HG03575 (cell line): ENCODE measurements at regions not wholly inside any gene's neighbourhood (a gene's known extent, or its start where the extent isn't known, plus 50 kb on each side); places are given as distances from the start of the nearest gene placed in this dataset.

Experiments used
- ATAC-seq: cut with Tn5 transposase; IDR thresholded peaks from one replicate; pipeline ENCODE4 v1.9.1; 2021; ENCODE audit not compliant: unreplicated experiment, insufficient number of reproducible peaks, low FRiP score; ENCODE audit errors: extremely low read depth

DNA sequence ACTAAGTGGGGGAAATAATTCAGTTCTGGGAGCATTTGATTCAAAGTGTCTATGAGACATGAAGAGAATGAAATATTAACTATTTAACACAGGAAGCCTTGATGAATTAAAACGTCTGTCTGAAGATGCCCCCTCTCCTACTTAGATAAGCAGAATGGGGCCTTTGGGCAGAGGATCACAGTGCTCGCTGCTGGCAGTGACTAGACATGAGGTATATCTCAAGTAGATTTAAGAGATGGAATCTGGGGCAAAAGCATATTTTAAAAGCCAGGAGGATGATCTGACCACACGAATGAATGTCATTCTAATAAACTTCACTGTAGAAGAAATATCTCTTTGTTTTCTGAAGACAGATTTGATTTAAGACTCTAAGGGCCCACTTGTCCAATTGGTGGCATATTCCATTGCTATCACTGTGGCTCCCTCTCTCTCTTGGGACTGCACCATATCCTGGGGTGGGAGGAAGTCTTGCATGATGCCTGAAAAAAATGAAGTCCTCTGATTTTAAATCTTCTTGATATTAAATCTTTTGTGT, 254.0 kb downstream of the MAN2A1 start:
- no peak for ATAC-seq

DNA sequence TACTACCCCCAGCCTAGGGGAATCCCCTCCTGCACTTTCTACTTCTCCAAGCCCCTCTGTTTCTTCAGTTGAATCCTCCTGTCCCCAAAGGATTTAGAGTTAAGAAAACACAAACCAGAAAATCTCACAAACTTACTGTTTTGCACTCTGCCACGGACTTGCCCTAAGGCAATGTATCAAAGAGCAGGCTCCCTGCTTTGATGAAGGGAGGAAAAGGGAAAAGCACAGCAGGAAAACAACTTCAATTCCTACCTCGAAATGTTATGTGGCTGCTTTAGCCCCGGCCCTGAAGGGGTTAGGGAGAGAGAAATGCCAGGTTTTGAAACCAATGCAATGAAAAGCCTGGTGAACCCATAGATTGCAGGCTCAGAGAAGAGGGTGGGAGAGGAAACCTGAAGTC, 254.7 kb downstream of the MAN2A1 start:
- no peak for ATAC-seq

DNA sequence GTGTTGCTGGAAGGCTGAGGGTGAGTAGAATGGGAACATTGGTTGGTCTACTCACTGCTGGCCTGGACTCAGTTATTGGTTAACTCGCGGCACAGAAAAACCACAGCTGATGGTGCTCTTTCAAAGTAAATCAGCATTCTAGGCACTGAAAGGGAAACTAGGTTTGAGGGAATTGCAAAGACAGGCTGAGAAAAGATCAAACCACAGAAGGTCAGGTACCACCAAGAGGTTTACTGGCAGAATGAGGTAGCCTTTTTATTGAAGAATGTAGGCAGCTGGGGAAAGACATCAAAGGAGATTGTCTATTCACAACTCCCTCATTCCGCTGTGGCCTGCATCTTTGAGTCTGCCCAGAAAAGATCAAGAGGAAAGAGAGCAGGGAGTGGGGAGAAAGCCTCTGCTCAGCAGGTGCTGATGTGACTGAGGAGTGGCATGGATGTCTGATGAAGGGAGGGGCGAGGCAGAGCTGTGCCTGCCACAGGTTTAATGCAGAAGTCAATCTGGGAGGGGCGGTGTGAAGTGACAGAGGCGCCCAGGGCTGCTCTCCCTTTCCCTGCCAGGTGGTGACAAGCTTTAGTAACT, 255.5 kb downstream of the MAN2A1 start:
- ATAC-seq = no peak

DNA sequence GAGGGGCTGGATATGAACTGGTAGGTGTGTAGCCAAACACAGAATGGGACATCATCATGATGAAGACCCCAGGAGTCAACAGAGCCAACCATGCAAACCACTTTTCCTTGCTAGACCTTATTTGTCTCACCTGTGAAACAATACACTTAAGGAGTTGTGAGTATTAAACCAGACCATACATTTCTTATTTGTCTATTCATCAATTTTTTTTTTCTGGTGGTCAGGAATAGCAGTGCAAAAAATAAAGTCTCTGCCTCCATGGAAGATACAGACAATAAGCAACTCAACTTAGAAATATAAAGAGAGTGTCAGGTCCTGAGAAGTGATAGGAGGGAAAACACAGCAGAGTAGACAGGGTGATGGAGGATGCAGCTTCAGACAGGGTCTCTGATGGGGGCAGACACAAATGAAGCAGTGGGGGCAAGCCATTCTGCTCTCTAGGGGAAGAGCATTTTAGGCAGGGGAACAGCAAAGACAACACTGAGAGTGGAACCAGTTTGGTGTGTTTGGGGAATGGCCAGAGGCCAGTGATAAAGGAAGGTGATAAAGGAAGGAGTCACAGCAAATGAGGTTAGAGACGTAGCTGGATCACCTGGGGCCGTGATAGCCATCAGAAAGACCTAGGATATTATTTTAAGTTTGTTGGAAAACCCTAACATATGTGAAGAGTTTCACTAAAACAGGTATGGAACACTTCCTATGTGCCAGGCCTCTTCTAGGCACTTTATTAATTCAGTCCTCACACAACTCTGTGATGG, 256.2 kb downstream of the MAN2A1 start:
- no peak for ATAC-seq

DNA sequence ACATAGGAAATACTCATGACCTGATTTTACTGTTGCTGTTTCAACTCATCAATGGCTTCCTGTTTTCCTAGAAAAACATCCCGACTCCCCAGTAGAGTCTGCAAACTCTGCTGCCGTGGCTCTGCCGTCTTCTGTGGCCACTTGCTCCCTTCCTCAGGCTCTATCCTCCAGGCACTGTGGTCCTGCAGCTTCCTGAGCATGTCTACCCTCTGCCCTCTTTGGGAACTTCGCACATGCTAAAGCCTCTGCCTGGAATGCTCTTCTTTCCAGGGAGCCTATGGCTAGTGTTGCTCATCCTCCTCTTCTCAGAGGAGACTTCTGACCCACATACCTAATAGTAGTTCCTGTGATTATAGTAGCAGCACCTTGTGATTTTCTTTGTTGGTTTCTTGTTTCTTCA, 256.9 kb downstream of the MAN2A1 start:
- no peak for ATAC-seq

DNA sequence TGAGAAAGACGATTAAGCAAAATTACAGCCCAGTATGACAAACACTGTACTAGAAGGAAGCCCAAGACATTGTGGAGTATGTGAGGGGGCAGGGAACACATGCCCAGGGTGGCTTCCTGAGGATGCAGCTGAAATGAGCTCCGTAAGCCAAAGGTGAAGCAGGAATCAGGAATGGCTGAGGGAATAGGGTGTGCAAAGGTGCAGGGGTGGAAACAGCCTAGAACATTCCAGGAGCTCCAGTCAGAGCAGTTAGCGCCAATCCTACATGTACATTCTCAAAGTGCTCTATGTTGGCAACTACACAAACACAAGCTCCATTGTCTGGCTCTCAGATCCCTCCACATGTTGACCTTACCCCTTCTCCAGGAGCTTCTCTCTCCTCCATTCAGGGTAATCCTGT, 257.9 kb downstream of the MAN2A1 start:
- ATAC-seq = no peak

DNA sequence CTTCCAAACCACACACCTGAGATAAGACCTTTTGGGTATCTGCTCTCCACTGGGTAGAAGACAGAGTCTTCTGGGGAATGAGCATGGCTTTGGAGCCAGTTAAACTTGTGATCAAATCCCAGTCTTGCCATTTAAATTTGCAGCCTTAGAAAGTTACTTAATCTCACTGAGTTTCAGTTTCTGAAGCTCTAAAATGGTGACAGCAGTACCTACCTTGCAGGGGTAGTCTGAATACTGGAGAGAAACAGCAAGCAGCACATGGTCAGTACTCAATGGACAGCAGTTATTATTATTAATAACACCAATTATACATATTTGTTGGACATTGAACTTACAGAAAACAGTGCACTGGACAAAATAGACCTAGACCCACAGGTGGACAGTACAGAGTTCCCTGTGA, 260.9 kb downstream of the MAN2A1 start:
- no peak for ATAC-seq

DNA sequence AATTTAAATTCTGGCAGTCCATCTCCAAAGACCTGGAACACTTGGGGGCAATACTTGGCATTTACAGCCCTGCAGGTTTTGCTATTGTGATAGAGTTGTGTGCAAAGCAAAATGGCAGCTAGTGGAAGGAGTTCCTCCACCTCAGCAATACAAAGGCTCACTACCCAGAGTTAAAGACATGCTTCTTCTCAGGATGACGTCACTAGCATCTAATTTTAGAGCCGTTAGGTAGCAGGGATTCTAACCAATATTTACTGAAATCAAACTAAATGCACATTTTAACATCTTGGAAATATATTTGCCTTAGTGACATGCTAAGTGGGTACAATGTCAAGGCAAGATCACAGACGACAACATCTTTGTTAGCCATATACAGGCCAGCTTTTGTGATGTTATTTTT, 261.6 kb downstream of the MAN2A1 start:
- ATAC-seq = no peak

DNA sequence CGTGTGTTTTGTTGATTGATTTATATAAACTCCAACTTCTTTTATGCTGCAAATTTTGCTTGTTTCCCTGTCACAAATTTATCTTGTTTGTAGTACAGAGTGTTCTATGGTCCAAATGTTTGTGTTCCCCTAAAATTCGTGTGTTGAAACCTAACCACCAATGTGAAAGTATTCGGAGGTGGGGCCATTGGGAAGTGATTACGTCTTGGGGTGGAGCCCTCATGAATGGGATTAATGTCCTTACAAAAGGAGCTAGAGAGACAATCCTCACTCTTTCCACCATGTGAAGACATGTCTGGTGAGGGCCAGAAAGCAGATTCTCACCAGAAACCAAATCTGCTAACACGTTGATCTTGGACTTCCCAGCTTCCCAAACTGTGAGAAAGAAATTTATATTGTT, 262.0 kb downstream of the MAN2A1 start:
- ATAC-seq = no peak

DNA sequence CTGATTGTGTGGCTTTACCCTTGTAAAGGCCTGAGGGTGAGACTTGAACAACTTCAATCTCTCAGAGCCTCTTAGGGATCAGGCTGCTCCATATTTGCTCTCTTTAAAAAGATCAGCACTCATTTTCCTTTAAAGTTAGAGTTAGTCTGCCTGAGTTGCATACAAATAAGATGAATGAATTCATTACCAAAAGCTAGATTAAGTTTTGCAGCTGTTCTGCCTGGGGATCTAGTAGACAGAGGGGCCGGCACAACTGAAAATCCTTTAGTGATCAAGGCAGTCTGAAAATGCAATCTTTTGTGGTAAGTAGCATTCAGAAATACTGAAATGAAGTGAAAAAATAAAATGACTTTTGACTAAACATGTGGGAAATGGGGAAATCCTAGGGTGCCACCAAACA, 264.0 kb downstream of the MAN2A1 start:
- ATAC-seq = no peak

DNA sequence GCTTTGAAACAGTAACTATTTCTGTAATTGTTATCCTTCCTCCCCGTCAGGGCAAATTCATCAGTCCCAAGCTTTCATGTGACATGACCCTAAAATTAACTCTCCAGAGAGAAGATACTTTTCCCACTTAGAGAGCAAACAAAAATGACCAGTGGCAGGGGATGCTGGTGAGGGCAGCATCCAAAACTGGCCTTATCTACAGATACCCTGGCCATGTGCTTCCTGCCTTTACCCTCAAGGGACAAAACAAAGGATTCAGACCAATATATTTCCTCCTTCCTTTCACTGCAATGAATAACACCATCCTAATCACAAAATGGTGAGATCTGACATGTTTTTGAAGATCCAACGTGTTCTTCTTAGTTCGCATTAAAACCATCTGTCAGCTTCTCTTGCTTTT, 267.2 kb downstream of the MAN2A1 start:
- ATAC-seq = no peak

DNA sequence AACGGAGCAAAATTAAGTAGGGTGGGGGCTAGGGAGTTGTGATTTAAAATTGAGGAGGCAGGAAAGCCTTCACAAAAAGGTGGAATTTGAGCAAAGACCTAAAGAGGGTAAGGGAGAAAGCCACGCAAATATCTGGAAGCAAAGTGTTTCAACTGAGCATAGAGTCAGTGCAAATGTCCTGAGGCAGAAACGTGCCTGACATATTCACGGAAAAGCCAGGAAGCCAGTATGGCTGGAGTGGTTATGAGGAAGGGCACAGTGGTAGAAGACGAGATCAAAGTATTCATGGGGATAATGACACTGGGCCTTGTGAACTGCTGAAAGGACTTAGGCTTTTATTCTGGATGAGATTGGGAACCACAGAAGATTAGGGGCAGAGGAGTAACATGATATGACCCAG, 268.4 kb downstream of the MAN2A1 start:
- no peak for ATAC-seq

DNA sequence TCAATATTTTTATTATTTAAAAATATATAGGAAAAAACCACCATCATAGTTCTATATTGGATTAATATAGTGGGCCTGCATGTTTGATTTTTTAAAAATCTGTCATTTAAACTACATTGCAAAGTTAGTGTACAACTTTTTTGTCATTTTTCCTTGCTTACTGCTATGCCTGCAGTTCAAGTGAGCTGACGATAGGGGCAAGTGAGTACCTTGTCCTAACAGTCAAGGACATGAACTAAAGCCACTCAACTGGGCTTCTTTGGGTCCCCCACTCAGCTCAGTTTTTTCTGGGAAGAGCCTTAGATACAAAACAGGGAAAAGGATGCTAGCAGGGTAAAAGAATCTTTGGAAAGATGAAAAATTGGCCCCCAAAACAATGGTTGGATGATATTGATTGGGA, 269.9 kb downstream of the MAN2A1 start:
- ATAC-seq = no peak

DNA sequence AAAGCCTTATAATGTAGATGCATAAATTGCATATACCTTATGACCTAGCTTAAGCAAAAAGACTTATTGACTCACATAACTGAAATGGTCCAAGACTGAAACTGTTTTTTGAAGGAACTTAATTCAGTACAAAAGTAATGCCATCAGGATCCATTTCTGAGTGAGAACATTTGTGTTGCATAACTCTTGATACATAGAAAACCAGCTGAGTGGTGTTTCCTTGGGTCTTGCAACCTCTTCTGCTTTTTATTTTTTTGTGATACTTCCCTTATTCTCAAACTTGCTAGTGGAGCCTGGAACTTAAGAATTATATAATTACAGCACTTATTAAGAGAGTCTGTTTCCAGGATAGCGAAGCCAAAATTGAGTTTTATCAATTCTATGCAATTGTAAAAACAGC, 272.0 kb downstream of the MAN2A1 start:
- ATAC-seq = no peak

DNA sequence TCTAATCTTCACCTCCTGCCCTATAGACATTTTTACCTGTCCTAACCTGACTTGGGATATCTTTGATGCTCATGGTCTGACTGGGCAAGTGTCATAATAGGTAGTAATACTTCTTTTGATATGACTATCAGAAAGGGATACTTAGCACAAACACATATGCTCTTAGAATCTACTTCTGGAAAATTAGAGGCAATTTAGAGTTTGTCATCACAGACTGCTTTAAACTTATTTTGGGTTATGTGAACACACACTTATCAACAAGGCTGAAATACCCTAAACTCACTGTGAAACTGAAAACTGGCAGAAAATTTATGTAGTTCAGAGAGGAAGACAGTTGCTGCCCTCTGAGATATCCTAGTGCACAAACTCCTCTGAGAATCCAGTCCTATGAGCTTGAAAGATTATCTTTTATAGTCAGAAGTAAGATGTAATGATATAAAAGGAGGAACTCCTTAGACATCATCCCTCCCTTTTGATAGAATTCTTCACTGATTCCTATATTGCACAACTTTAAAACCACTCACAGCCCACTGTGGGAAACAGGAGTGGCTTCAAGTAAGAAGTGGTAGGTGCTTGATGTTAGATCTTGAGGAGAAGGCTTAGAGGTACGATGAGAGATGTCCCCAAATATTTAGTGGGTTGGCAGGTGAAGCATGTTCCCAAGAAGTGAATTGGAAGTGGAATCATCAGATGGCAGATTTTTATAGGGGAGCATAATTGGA, 273.3 kb downstream of the MAN2A1 start:
- no peak for ATAC-seq

DNA sequence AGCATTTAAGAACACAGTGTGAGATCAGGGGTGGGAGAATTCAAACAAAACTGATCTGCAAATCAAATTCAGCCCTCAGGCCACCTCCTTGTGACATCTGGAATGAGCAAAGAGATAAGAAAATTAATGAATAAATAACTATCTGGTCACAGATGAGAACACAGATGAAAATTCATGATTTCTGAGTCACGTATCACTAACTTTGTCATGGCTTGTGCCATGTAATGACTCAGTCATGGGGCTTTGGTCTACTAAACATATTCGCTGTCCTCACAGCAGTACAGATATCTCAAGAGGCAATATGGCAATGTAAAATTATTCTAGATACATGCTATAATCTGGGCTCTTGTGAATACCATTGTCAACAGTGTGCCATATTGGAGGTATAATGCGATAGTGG, 274.4 kb downstream of the MAN2A1 start:
- ATAC-seq = no peak

DNA sequence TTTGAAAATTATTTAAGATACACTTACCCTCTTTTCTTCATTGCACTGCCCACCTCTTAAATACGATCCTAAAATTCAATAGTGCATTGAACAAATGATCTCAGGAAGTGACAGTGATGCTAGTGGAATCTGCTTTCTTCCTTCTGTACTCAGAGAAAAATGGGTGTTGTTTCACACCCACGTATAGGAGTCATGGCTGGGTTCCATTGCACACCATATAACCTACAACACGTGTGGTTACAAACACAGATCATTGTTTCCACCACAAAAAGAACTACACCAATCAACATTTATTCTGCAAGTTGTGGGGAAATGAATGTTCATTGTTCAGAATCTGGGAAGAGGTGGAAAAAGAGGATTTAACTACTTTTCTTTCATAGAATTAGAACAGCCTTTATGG, 275.9 kb downstream of the MAN2A1 start:
- ATAC-seq = no peak

DNA sequence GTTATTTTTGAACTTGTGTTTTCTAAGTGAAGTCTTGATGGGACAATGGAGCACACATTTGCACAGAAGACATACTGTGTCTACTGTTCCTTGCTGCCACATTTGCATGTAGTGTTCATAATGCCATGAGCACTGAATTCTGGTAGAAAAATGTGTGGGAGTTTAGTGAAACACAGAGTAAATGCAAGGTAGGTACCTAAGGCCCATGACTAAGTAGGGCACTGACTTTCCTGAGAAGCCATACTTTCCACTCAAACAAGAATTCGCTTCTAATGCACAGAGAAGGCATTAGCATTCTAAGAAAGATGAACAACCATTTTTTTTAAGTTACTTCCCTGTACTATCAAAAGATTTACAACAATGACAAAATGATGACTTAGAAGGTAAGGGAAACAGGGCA, 282.2 kb downstream of the MAN2A1 start:
- no peak for ATAC-seq

DNA sequence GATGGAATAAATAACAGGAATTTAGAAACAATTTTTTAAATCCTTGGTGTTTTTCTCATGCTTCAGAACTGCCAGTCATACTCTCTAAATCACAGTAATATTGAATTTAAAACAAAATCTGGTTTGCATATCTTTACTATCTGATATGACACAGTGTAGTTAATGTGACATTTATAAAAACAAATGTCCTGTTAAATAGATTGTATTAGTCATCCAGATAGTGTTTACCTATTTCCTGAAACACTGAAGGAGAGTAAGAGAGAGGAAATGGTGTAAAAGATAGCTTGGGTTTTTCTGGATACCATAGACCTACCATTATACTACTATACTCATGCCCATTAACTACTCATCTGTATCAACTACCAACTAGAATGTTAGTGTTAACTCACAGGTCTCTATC, 292.3 kb downstream of the MAN2A1 start:
- no peak for ATAC-seq

DNA sequence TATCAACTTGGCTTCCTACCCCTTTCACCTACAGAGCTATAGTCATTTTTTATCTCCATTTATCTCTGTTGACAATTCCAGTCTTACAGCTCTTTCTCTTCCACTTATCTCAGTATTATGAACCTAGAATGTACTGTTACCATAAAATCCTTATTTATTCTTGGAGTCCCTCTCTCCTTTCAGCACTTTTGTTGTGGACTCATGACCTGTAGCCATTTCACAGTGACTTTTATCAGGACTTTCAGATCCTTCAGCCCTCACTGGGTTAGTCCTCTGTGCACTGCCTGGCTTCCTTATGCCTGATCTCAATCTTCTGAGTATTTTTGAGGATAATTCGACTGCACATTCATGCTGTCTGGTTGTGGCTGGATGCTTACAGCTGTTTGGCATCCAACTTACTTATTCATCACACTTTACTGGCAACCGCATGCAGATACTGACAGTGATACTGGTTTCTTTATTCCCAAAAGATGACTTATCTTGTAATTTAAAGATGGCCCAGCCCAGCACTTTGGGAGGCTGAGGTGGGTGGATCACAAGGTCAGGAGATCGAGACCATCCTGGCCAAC, 293.3 kb downstream of the MAN2A1 start:
- no peak for ATAC-seq
